Colonic mucosa (tissue), 4 donors: ENCODE measurements at regions not wholly inside any gene's neighbourhood (a gene's known extent, or its start where the extent isn't known, plus 50 kb on each side); places are given as distances from the start of the nearest gene placed in this dataset.

Experiments
- DNase-seq: peaks from one replicate; pipeline ENCODE4 v3.0.0-alpha.2; 2020
- H3K27ac ChIP-seq: fragments of 200-600 bp; one replicate; pipeline ENCODE4 v1.8.0; 2021
- H3K27me3 ChIP-seq: fragments of 200-600 bp; one replicate; pipeline ENCODE4 v1.8.0; 2021
- H3K36me3 ChIP-seq: fragments of 200-600 bp; one replicate; pipeline ENCODE4 v1.8.0; 2021
- H3K4me1 ChIP-seq: fragments of 200-600 bp; one replicate; pipeline ENCODE4 v1.8.0; 2021; ENCODE audit warnings: mild to moderate bottlenecking
- H3K4me3 ChIP-seq: fragments of 200-600 bp; one replicate; pipeline ENCODE4 v1.8.0; 2021
- H3K9ac ChIP-seq, 2 donors: one replicate each; pipeline ENCODE4 v1.7.0; 2013; ENCODE audit warnings: control low read depth in 2 of 2, low read depth in 2 of 2, low read length in 2 of 2
- H3K9me3 ChIP-seq: fragments of 200-600 bp; one replicate; pipeline ENCODE4 v1.8.0; 2021
- intact Hi-C: fragments of 100-400 bp; cut with DNase I; formaldehyde crosslinking; loops from one replicate; pipeline ENCODE4 v1.14.1; 2022
- TF ChIP-seq, protein P1 (sequence below): fragments of 200-600 bp; IDR thresholded peaks from one replicate; pipeline ENCODE4 v1.8.0; 2022; ENCODE audit warnings: antibody characterized with exemption, mild to moderate bottlenecking
- donor health status: healthy.
- donor health status: DM: no; HTN: no; CAD: no.
- donor health status: DM: no; HTN: no; CAD: no.

DNA sequence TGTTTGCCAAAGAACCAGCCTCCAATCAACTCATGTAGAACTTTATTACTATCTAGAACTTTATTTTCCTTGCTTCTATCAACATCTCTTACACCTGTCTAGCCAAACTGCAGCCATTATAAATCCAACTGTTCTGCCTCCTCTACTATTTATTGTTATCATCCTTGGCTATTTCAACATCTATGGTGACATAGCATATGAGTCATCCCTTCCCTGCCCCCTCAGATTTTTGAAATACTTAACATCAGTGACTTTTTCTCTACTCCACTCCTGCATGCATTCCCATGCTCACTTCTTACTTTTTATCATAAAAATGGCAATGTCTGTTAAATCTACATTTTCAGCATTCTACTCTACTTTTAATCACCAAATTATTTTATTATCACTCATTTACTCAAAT is 544.9 kb upstream of the NEGR1 start:
- Histone ChIP-seq H3K27ac (no peak overlapping the region), H3K36me3 (no peaks in the 10 kb centered on the region), H3K4me3 (no peak overlapping the region), H3K4me1 (no peaks in the 10 kb centered on the region), H3K9ac (no peak overlapping the region), H3K9me3 (no peaks in the 10 kb centered on the region), H3K27me3 (no peaks in the 10 kb centered on the region)
- no peak for DNase-seq
- intact Hi-C loops, result no loop called here
- TF ChIP-seq, protein P1, sequence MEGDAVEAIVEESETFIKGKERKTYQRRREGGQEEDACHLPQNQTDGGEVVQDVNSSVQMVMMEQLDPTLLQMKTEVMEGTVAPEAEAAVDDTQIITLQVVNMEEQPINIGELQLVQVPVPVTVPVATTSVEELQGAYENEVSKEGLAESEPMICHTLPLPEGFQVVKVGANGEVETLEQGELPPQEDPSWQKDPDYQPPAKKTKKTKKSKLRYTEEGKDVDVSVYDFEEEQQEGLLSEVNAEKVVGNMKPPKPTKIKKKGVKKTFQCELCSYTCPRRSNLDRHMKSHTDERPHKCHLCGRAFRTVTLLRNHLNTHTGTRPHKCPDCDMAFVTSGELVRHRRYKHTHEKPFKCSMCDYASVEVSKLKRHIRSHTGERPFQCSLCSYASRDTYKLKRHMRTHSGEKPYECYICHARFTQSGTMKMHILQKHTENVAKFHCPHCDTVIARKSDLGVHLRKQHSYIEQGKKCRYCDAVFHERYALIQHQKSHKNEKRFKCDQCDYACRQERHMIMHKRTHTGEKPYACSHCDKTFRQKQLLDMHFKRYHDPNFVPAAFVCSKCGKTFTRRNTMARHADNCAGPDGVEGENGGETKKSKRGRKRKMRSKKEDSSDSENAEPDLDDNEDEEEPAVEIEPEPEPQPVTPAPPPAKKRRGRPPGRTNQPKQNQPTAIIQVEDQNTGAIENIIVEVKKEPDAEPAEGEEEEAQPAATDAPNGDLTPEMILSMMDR, result no peak

DNA sequence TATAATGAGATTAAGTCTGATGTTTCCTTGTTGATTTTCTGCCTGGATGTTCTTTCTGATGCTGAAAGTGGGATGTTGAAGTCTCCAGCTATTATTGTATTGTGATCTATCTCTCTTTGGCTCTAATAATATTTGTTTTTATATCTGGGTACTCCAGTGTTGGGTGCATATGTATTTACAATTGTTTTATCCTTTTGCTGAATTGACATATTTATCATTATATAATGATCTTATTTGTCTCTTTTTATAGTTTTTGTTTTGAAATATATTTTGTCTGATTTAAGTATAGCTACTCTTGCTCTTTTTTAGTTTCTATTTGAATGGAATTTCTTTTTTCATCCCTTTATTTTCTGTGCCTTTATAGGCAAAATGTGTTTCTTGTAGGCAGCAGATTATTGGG is 522.2 kb upstream of the NEGR1 start:
- Histone ChIP-seq H3K9ac (no peak overlapping the region), H3K9me3 (no peaks in the 10 kb centered on the region), H3K4me3 (no peak overlapping the region), H3K4me1 (no peaks in the 10 kb centered on the region), H3K36me3 (no peaks in the 10 kb centered on the region), H3K27ac (no peak overlapping the region), H3K27me3 (no peaks in the 10 kb centered on the region)
- TF ChIP-seq, protein P1, result no peak
- intact Hi-C loops, result no loop called here
- no peak for DNase-seq

DNA sequence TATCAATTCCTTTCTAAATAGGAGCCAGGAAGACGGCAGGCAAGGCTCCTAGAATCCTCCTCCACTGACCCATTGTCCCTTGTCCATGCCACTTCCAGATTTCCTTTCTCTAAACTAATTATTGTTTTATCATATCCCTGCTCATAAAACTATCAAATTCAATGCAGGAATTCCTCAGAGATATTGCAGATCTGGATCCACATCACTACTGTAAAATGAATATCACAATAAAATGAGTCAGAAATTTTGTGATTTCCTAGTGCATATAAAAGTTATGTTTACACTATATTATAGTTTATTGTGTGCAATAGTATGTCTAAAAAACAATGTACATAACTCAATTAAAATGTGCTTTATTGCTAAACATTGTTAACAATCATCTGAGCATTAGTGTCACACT is 498.7 kb upstream of the NEGR1 start:
- Histone ChIP-seq H3K27ac (no peak overlapping the region), H3K9ac (no peak overlapping the region), H3K4me1 (no peaks in the 10 kb centered on the region), H3K9me3 (no peaks in the 10 kb centered on the region), H3K36me3 (no peaks in the 10 kb centered on the region), H3K4me3 (no peak overlapping the region), H3K27me3 (no peaks in the 10 kb centered on the region)
- intact Hi-C loops, result no loop called here
- no peak for DNase-seq
- TF ChIP-seq, protein P1, result no peak

DNA sequence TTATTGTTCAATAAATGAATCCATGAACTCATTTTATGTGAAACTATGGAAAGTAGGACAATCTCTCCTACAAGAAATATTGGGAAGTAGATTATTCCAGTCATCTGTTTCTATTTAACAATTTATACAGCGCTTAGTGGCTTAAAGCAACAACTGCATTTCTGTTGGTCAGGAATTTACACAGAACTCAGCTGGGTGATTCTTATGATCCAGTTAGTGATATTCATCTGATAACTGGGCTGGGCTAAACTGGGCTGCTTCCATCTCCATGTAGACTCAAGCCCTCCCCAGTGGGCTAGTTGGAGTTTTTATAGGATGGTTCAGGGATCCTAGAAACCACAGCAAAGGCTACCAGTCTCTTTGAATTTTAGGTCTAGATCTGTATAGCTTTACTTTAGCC is 497.9 kb upstream of the NEGR1 start:
- Histone ChIP-seq H3K4me3 (no peak overlapping the region), H3K4me1 (no peaks in the 10 kb centered on the region), H3K36me3 (no peaks in the 10 kb centered on the region), H3K27me3 (no peaks in the 10 kb centered on the region), H3K9me3 (no peaks in the 10 kb centered on the region), H3K27ac (no peak overlapping the region), H3K9ac (no peak overlapping the region)
- TF ChIP-seq, protein P1, result no peak
- intact Hi-C loops, result no loop called here
- DNase-seq, result no peak

DNA sequence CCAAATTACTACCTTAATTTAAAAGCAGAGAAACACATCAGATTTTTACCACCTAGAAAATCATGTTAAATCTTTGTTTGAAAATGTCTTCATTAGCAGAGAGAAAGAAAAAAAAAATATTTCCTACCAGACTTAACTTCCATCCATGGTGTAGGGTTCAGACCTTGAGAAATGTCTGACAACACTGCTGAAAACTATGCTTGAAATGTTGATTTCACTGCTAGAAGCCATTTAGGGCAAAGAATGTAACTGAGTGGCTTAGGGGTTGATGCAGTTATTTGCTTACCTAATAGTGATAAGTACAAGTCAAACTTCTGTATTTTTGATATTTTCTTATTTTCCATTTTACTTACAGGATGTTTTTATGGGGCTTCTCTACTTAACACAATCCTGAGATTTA is 495.6 kb upstream of the NEGR1 start:
- TF ChIP-seq, protein P1, result no peak
- Histone ChIP-seq H3K4me1 (no peaks in the 10 kb centered on the region), H3K9me3 (no peaks in the 10 kb centered on the region), H3K36me3 (no peaks in the 10 kb centered on the region), H3K27me3 (no peaks in the 10 kb centered on the region), H3K9ac (no peak overlapping the region), H3K4me3 (no peak overlapping the region), H3K27ac (no peak overlapping the region)
- no peak for DNase-seq
- intact Hi-C loops, result no loop called here

DNA sequence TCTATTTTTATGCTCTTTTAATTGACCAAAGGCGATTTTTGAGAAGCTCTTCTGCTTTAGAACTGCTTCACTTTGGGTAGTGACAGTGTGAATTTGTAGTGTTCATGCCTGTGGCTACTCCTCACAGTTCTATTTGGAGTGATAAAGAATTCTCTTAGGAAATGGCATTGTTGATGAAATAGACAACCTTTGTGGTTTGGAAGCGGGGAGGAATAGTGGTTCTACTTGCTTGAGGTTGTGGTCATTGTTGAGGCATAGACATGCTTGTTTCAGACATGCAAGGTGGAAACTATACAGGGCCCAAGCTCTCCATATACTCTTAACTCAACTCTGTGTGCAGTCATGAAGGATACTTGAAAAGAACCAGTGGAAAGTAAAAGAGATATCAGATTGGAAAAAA is 481.1 kb upstream of the NEGR1 start:
- DNase-seq, result no peak
- Histone ChIP-seq H3K4me1 (no peaks in the 10 kb centered on the region), H3K36me3 (no peaks in the 10 kb centered on the region), H3K27me3 (no peaks in the 10 kb centered on the region), H3K9ac (no peak overlapping the region), H3K4me3 (no peak overlapping the region), H3K9me3 (no peaks in the 10 kb centered on the region), H3K27ac (no peak overlapping the region)
- TF ChIP-seq, protein P1, result no peak
- intact Hi-C loops, result no loop called here
